ENCODE measurements at regions not wholly inside any gene's neighbourhood (a gene's known extent, or its start where the extent isn't known, plus 50 kb on each side); places are given as distances from the start of the nearest gene placed in this dataset.

GRCh38 chr10:130438861-130439260 is 302.7 kb downstream of the GLRX3 start:
- Histone ChIP-seq H3K9me2 (ENCODE audit: insufficient read depth, low read length) (no peaks in the 10 kb centered on the region), H3K36me3 (ENCODE audit: insufficient read depth, low read length) (no peaks in the 10 kb centered on the region), H3K4me2 (ENCODE audit: low read length) (no peak overlapping the region), H4K20me1 (ENCODE audit: insufficient read depth, low read length) (no peaks in the 10 kb centered on the region), H2AFZ (ENCODE audit: low read length) (no peak overlapping the region), H3K27ac (ENCODE audit: low read depth, low read length, poor library complexity, severe bottlenecking) (no peak overlapping the region), H3K4me3 (ENCODE audit: low read depth, low read length, poor library complexity, severe bottlenecking) (no peak overlapping the region), H3K79me2 (ENCODE audit: insufficient read depth, low read depth, low read length) (no peaks in the 10 kb centered on the region), H3K4me1 (ENCODE audit: insufficient read depth, low read length, poor library complexity, severe bottlenecking) (no peaks in the 10 kb centered on the region), H3K9me3 (ENCODE audit: low read length) (no peaks in the 10 kb centered on the region)
- CTCF ChIA-PET (ENCODE audit: unreplicated experiment) = no interaction called here
- POLR2A ChIA-PET = no interaction called here
- BruUV-seq (replicated peaks) = no TSS peak
- DNase-seq (ENCODE audit: low spot score) = no peak
- intact Hi-C loops (cut with micrococcal nuclease; ENCODE audit: unreplicated experiment) = no loop called here
- TF ChIP-seq CTCF (conservative IDR thresholded peaks at IDR 0.05; ENCODE audit: low read length) (no peak), EZH2phosphoT487 (IDR thresholded peaks at IDR 0.05; ENCODE audit: borderline replicate concordance, low read depth, low read length) (no peak)

DNA sequence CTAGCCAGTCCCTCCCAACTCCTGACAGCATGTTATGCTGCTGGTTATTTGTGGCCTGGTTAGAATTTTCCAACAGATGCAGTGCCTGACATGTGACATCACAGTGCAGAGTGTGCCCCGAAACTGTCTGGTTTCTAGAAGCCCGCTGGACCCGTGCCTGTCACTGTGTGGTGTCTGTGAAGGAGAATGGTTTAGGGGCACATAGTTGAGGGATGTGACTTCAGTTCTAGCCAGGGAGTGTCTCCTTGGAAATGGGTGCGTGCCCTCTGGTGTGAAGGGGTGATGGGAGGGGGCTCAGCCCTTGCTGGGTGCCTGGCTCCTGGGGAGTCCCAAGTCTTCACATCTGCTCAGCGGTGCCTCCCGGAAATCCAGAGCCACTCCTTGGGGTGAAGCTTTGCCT is 303.6 kb downstream of the GLRX3 start:
- Histone ChIP-seq H3K36me3 (ENCODE audit: insufficient read depth, low read length) (no peaks in the 10 kb centered on the region), H3K9me2 (ENCODE audit: insufficient read depth, low read length) (no peaks in the 10 kb centered on the region), H3K9me3 (ENCODE audit: low read length) (no peaks in the 10 kb centered on the region), H2AFZ (ENCODE audit: low read length) (no peak overlapping the region), H4K20me1 (ENCODE audit: insufficient read depth, low read length) (no peaks in the 10 kb centered on the region), H3K4me1 (ENCODE audit: insufficient read depth, low read length, poor library complexity, severe bottlenecking) (no peaks in the 10 kb centered on the region), H3K79me2 (ENCODE audit: insufficient read depth, low read depth, low read length) (no peaks in the 10 kb centered on the region), H3K4me2 (ENCODE audit: low read length) (no peak overlapping the region), H3K4me3 (ENCODE audit: low read depth, low read length, poor library complexity, severe bottlenecking) (no peak overlapping the region), H3K27ac (ENCODE audit: low read depth, low read length, poor library complexity, severe bottlenecking) (no peak overlapping the region)
- ChIA-PET CTCF (ENCODE audit: unreplicated experiment) (no interaction called here), POLR2A (no interaction called here)
- intact Hi-C loops (cut with micrococcal nuclease; ENCODE audit: unreplicated experiment) = no loop called here
- BruUV-seq (replicated peaks) = no TSS peak
- no peak for DNase-seq (ENCODE audit: low spot score)
- TF ChIP-seq EZH2phosphoT487 (IDR thresholded peaks at IDR 0.05; ENCODE audit: borderline replicate concordance, low read depth, low read length) (no peak), CTCF (conservative IDR thresholded peaks at IDR 0.05; ENCODE audit: low read length) (no peak)

DNA sequence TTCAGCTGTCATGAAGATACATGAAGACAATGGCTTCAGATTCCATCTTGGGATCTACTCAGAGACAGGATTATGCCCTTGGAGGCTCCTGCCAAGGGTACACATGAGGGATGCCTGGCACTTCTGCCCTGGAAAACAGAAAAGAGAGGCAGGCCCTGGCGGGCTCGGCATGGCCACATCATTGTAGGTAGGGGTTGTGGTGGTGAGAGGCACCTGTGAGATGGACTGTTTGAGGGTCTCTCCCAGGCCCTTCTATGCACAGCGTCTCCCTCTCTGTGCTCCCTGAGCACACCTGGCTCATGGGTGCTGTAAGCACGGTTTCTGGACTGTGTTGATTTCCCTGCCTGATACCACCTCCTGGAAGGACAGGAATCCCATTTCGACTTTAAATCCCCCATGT is 304.3 kb downstream of the GLRX3 start:
- Histone ChIP-seq H3K27ac (ENCODE audit: low read depth, low read length, poor library complexity, severe bottlenecking) (no peak overlapping the region), H3K9me3 (ENCODE audit: low read length) (no peaks in the 10 kb centered on the region), H3K4me2 (ENCODE audit: low read length) (no peak overlapping the region), H3K4me1 (ENCODE audit: insufficient read depth, low read length, poor library complexity, severe bottlenecking) (no peaks in the 10 kb centered on the region), H3K9me2 (ENCODE audit: insufficient read depth, low read length) (no peaks in the 10 kb centered on the region), H2AFZ (ENCODE audit: low read length) (no peak overlapping the region), H3K79me2 (ENCODE audit: insufficient read depth, low read depth, low read length) (no peaks in the 10 kb centered on the region), H3K4me3 (ENCODE audit: low read depth, low read length, poor library complexity, severe bottlenecking) (no peak overlapping the region), H4K20me1 (ENCODE audit: insufficient read depth, low read length) (no peaks in the 10 kb centered on the region), H3K36me3 (ENCODE audit: insufficient read depth, low read length) (no peaks in the 10 kb centered on the region)
- ChIA-PET POLR2A (no interaction called here), CTCF (ENCODE audit: unreplicated experiment) (no interaction called here)
- DNase-seq (ENCODE audit: low spot score) = no peak
- no TSS peak for BruUV-seq (replicated peaks)
- intact Hi-C loops (cut with micrococcal nuclease; ENCODE audit: unreplicated experiment) = no loop called here
- TF ChIP-seq EZH2phosphoT487 (IDR thresholded peaks at IDR 0.05; ENCODE audit: borderline replicate concordance, low read depth, low read length) (no peak), CTCF (conservative IDR thresholded peaks at IDR 0.05; ENCODE audit: low read length) (no peak)
